HCT116 (cell line): ENCODE measurements at regions not wholly inside any gene's neighbourhood (a gene's known extent, or its start where the extent isn't known, plus 50 kb on each side); places are given as distances from the start of the nearest gene placed in this dataset.

Experiments
- ATAC-seq: fragments of 200-7000 bp; cut with Tn5 transposase; 2 replicates; pipeline ENCODE4 v1.9.1; 2020; ENCODE audit warnings: mild to moderate bottlenecking, moderate library complexity
- BruUV-seq: library from RNA; stranded (reverse); fragments of 400-500 nt; replicated peaks from 2 replicates; lab custom pipeline; 2021; lab: Mats Ljungman, UMichigan
- CTCF ChIA-PET: fragments of 300-600 bp; sonication (Branson Sonifier 250); formaldehyde crosslinking; loops from one replicate; lab custom pipeline; 2021; ENCODE audit warnings: antibody characterized with exemption; lab: Charles Lee
- POLR2A ChIA-PET: fragments of 300-600, 350-600 bp; sonication (Branson Sonifier 250); formaldehyde crosslinking; loops from one replicate; lab custom pipeline; 2021; ENCODE audit warnings: antibody characterized with exemption; lab: Charles Lee
- RAD21 ChIA-PET, 2 experiments: fragments of 300-600 bp; sonication (Branson Sonifier 250); formaldehyde crosslinking; loops; one replicate each; lab custom pipeline; 2023; ENCODE audit warnings: low total read pairs in 2 of 2; ENCODE audit not compliant: uncharacterized antibody in 2 of 2, unreplicated experiment in 2 of 2, low non-redundant PET in 1 of 2; lab: Charles Lee
- DNase-seq: peaks from one replicate; pipeline ENCODE4 v3.0.0-alpha.2; 2010; ENCODE audit warnings: low read depth, low spot score
- H2AFZ ChIP-seq: fragments of 200-600 bp; shearing (Covaris generic), sonication (generic); 2 replicates; pipeline ENCODE4 v1.6.1; 2017; ENCODE audit warnings: low read depth, mixed run types, mixed read lengths, antibody characterized with exemption, low read length; ENCODE audit not compliant: poor library complexity, severe bottlenecking
- H3K27ac ChIP-seq: 2 replicates; pipeline ENCODE4 v1.5.1; 2012; ENCODE audit warnings: low read depth, low read length
- H3K27me3 ChIP-seq: fragments of 200-600 bp; sonication (generic); 2 replicates; pipeline ENCODE4 v1.6.1; 2016; ENCODE audit warnings: mixed run types, low read length, mixed read lengths; ENCODE audit not compliant: insufficient read depth
- H3K36me3 ChIP-seq, 2 experiments: fragments of 200-500 bp in 1 of 2; fragments of 200-600 bp in 1 of 2; sonication (Bioruptor generic) in 1 of 2; sonication (generic) in 1 of 2; 2 replicates each; pipeline versions ENCODE4 v1.5.1 to v1.6.1; 2014 to 2016; ENCODE audit warnings: low read length in 2 of 2, inconsistent platforms in 1 of 2, mixed read lengths in 1 of 2, mixed run types in 1 of 2; ENCODE audit not compliant: insufficient read depth in 2 of 2, control insufficient read depth in 1 of 2
- H3K4me1 ChIP-seq, 2 experiments: fragments of 200-600 bp in 1 of 2; sonication (generic) in 1 of 2; 2 replicates each; pipeline versions ENCODE4 v1.5.1 to v1.6.1; 2012 to 2017; ENCODE audit warnings: low read length in 2 of 2, inconsistent platforms in 1 of 2, mild to moderate bottlenecking in 1 of 2, mixed read lengths in 1 of 2, mixed run types in 1 of 2, moderate library complexity in 1 of 2; ENCODE audit not compliant: insufficient read depth in 2 of 2, control insufficient read depth in 1 of 2
- H3K4me2 ChIP-seq: fragments of 200-600 bp; sonication (generic); 2 replicates; pipeline ENCODE4 v1.6.1; 2017; ENCODE audit warnings: mixed run types, low read length, mixed read lengths
- H3K4me3 ChIP-seq, 2 experiments: fragments of 200-600 bp in 1 of 2; sonication (generic) in 1 of 2; replicated peaks in 1 of 2; 2 replicates each; pipeline ENCODE4 v1.5.1; 2011 to 2016; ENCODE audit warnings: low read length in 2 of 2, control low read depth in 1 of 2, low read depth in 1 of 2, mild to moderate bottlenecking in 1 of 2, mixed read lengths in 1 of 2, mixed run types in 1 of 2
- H3K79me2 ChIP-seq: fragments of 200-600 bp; sonication (generic); 2 replicates; pipeline ENCODE4 v1.6.1; 2017; ENCODE audit warnings: mild to moderate bottlenecking, mixed run types, low read length, moderate library complexity, mixed read lengths; ENCODE audit not compliant: insufficient read depth
- H3K9ac ChIP-seq: fragments of 200-600 bp; sonication (generic); 2 replicates; pipeline ENCODE4 v1.6.1; 2016; ENCODE audit warnings: low read length, mixed read lengths
- H3K9me2 ChIP-seq: fragments of 200-600 bp; sonication (generic), shearing (Covaris generic); 2 replicates; pipeline ENCODE4 v1.6.1; 2017; ENCODE audit warnings: mixed run types, mild to moderate bottlenecking, moderate library complexity; ENCODE audit not compliant: insufficient read depth
- H3K9me3 ChIP-seq, 2 experiments: fragments of 200-500 bp in 1 of 2; fragments of 200-600 bp in 1 of 2; sonication (Bioruptor generic) in 1 of 2; sonication (generic) in 1 of 2; 2 replicates each; pipeline ENCODE4 v1.6.1; 2014 to 2017; ENCODE audit warnings: low read length in 2 of 2, mixed read lengths in 2 of 2, inconsistent platforms in 1 of 2, low read depth in 1 of 2, mild to moderate bottlenecking in 1 of 2, mixed run types in 1 of 2, moderate library complexity in 1 of 2; ENCODE audit not compliant: control insufficient read depth in 1 of 2, insufficient read depth in 1 of 2
- H4K20me1 ChIP-seq: fragments of 200-600 bp; sonication (generic), shearing (Covaris generic); 2 replicates; pipeline ENCODE4 v1.6.1; 2017; ENCODE audit warnings: mixed run types, mild to moderate bottlenecking, moderate library complexity; ENCODE audit not compliant: insufficient read depth
- EZH2 ChIP-seq: fragments of 200-600 bp; sonication (generic); IDR thresholded peaks from 2 replicates; pipeline ENCODE4 v1.6.1; 2017; ENCODE audit warnings: antibody characterized with exemption, mixed run types
- EZH2phosphoT487 ChIP-seq: fragments of 200-600 bp; IDR thresholded peaks from 2 replicates; pipeline ENCODE4 v1.6.1; 2018; ENCODE audit warnings: antibody characterized with exemption, borderline replicate concordance
- POLR2AphosphoS5 ChIP-seq: IDR thresholded peaks from 2 replicates; pipeline ENCODE4 v1.6.1; 2011; ENCODE audit warnings: mild to moderate bottlenecking, low read depth, low read length, moderate library complexity
- RAD21 ChIP-seq: IDR thresholded peaks from 2 replicates; pipeline ENCODE4 v1.6.1; 2012; ENCODE audit warnings: low read depth, mild to moderate bottlenecking
- SIN3A ChIP-seq: IDR thresholded peaks from 2 replicates; pipeline ENCODE4 v1.6.1; 2012; ENCODE audit warnings: low read depth
- YY1 ChIP-seq: IDR thresholded peaks from 2 replicates; pipeline ENCODE4 v1.6.1; 2011; ENCODE audit warnings: low read length, low read depth, moderate library complexity, mild to moderate bottlenecking; ENCODE audit not compliant: insufficient replicate concordance; ENCODE audit errors: extremely low read depth
- ZNF274 ChIP-seq: fragments of 200-500 bp; sonication (Bioruptor generic); IDR thresholded peaks from 2 replicates; pipeline ENCODE4 v1.6.1; 2014; ENCODE audit warnings: mild to moderate bottlenecking, low read depth, low read length, inconsistent platforms
- intact Hi-C: fragments of 100-400 bp; cut with micrococcal nuclease; formaldehyde crosslinking; loops from 2 replicates; pipeline ENCODE4 v1.10.0; 2022
- TF ChIP-seq, protein P1 (sequence below): IDR thresholded peaks from 2 replicates; pipeline ENCODE4 v1.6.1; 2011; ENCODE audit warnings: mild to moderate bottlenecking, low read length, moderate library complexity; ENCODE audit not compliant: insufficient replicate concordance; ENCODE audit errors: extremely low read depth
- TF ChIP-seq, protein P2 (sequence below): IDR thresholded peaks from 2 replicates; pipeline ENCODE4 v1.6.1; 2012
- TF ChIP-seq, protein P3 (sequence below): IDR thresholded peaks from 2 replicates; pipeline ENCODE4 v1.6.1; 2012; ENCODE audit warnings: low read depth

DNA sequence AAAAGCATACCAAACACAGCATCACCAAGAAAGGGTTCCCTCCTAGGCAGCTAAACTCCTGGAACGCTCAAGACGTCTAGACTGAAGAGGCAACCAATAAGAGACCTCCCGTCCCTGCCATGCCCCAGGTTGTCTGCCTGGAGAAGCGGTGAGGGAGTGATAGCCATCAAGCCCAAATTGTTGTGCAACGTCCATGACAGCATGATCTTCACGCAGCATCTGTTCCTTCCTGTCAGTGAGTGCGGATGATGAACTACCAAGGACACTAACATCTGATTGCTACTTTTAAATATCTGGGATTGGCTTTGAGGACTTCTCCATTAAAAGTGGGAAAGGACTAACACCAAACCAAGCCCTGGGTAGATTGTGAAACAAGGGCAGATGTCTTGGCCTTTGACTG, 149.7 kb downstream of the TXNL1 start:
- no peaks in the 10 kb centered on the region; the same call in 1 of the 2 replicates for H3K27me3 ChIP-seq
- no TSS peak for BruUV-seq
- no peaks in the 10 kb centered on the region for H3K9me3 ChIP-seq
- no peak overlapping the region for H3K27ac ChIP-seq
- ATAC-seq (no peak), DNase-seq (no peak)
- no peaks in the 10 kb centered on the region for H3K4me1 ChIP-seq
- ChIA-PET RAD21 (no interaction called here), CTCF (no interaction called here), POLR2A (no interaction called here)
- H3K9me2 ChIP-seq, result no peaks in the 10 kb centered on the region
- TF ChIP-seq POLR2AphosphoS5 (no peak), ZNF274 (no peak), YY1 (no peak), EZH2 (no peak)
- TF ChIP-seq, protein P1, sequence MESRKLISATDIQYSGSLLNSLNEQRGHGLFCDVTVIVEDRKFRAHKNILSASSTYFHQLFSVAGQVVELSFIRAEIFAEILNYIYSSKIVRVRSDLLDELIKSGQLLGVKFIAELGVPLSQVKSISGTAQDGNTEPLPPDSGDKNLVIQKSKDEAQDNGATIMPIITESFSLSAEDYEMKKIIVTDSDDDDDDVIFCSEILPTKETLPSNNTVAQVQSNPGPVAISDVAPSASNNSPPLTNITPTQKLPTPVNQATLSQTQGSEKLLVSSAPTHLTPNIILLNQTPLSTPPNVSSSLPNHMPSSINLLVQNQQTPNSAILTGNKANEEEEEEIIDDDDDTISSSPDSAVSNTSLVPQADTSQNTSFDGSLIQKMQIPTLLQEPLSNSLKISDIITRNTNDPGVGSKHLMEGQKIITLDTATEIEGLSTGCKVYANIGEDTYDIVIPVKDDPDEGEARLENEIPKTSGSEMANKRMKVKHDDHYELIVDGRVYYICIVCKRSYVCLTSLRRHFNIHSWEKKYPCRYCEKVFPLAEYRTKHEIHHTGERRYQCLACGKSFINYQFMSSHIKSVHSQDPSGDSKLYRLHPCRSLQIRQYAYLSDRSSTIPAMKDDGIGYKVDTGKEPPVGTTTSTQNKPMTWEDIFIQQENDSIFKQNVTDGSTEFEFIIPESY, result no peak
- TF ChIP-seq, protein P2, sequence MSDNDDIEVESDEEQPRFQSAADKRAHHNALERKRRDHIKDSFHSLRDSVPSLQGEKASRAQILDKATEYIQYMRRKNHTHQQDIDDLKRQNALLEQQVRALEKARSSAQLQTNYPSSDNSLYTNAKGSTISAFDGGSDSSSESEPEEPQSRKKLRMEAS, result no peak
- no peaks in the 10 kb centered on the region for H3K79me2 ChIP-seq
- no peaks in the 10 kb centered on the region for H3K36me3 ChIP-seq
- no peak overlapping the region for H3K4me3 ChIP-seq
- H4K20me1 ChIP-seq, result no peaks in the 10 kb centered on the region
- no peak overlapping the region for H2AFZ ChIP-seq
- no peak overlapping the region for H3K9ac ChIP-seq
- intact Hi-C loops, result no loop called here
- H3K4me2 ChIP-seq, result no peak overlapping the region

DNA sequence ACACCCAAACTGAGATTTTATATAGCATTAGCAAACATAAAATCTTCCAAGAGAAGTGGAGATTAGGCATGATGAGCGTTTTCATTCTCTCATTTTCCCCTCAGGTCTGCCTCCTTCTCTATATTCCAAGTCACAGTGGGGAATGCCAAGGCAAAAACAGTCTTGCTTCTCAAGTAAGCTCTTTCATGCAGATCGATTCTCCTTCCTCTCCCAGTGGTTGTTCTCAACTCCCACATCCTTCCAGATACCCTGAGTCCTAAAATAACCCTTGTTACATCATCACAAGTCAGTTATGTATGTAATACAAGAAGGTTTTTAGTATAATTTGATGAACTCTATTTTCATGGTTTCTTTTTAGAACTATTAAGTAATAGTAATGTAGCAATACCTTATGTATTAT, 150.6 kb downstream of the TXNL1 start:
- Histone ChIP-seq H3K36me3 (no peaks in the 10 kb centered on the region), H3K27me3 (no peaks in the 10 kb centered on the region; the same call in 1 of the 2 replicates), H3K9me3 (no peaks in the 10 kb centered on the region), H3K4me3 (no peak overlapping the region), H3K4me2 (no peak overlapping the region), H3K9me2 (no peaks in the 10 kb centered on the region), H3K27ac (no peak overlapping the region), H2AFZ (no peak overlapping the region), H4K20me1 (no peaks in the 10 kb centered on the region), H3K79me2 (no peaks in the 10 kb centered on the region), H3K4me1 (no peaks in the 10 kb centered on the region), H3K9ac (no peak overlapping the region)
- POLR2A ChIA-PET, result no interaction called here
- RAD21 ChIA-PET, result no interaction called here
- CTCF ChIA-PET, result no interaction called here
- no TSS peak for BruUV-seq
- DNase-seq (no peak), ATAC-seq (no peak)
- TF ChIP-seq, protein P2, result no peak
- TF ChIP-seq, protein P3, sequence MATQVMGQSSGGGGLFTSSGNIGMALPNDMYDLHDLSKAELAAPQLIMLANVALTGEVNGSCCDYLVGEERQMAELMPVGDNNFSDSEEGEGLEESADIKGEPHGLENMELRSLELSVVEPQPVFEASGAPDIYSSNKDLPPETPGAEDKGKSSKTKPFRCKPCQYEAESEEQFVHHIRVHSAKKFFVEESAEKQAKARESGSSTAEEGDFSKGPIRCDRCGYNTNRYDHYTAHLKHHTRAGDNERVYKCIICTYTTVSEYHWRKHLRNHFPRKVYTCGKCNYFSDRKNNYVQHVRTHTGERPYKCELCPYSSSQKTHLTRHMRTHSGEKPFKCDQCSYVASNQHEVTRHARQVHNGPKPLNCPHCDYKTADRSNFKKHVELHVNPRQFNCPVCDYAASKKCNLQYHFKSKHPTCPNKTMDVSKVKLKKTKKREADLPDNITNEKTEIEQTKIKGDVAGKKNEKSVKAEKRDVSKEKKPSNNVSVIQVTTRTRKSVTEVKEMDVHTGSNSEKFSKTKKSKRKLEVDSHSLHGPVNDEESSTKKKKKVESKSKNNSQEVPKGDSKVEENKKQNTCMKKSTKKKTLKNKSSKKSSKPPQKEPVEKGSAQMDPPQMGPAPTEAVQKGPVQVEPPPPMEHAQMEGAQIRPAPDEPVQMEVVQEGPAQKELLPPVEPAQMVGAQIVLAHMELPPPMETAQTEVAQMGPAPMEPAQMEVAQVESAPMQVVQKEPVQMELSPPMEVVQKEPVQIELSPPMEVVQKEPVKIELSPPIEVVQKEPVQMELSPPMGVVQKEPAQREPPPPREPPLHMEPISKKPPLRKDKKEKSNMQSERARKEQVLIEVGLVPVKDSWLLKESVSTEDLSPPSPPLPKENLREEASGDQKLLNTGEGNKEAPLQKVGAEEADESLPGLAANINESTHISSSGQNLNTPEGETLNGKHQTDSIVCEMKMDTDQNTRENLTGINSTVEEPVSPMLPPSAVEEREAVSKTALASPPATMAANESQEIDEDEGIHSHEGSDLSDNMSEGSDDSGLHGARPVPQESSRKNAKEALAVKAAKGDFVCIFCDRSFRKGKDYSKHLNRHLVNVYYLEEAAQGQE, result no peak
- no peak for TF ChIP-seq SIN3A
- no peak for TF ChIP-seq RAD21
- TF ChIP-seq, protein P1, result no peak
- no peak for TF ChIP-seq EZH2
- no peak for TF ChIP-seq EZH2phosphoT487
- intact Hi-C loops, result no loop called here
